ENCODE measurements at regions not wholly inside any gene's neighbourhood (a gene's known extent, or its start where the extent isn't known, plus 50 kb on each side); places are given as distances from the start of the nearest gene placed in this dataset.

GRCh38 chr2:120904379-120904778 lies 168.7 kb downstream of the GLI2 start:
- no peak for DNase-seq

GRCh38 chr2:120904830-120905234 lies 169.2 kb downstream of the GLI2 start:
- DNase-seq = peak; percentile 80

DNA sequence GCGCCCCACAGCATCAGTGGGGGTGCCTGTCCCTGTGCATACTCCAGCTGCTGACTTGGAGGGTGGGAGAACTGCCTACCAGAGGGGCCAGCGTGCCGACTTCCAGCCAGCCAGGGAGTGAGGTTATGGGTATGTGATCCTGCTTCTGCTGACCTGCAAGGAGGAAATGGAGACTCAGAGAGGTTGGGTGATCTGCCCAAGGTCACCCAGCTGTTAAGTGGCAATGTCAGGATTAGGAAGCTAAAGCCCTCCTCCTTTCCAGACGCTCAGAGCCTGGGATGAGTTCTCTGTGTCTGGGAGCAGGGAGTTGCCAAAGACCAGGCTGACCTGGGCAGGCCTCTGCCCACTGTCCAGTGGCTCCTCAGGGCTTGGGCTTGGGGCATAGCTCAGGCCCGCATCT lies 169.6 kb downstream of the GLI2 start:
- DNase-seq = no peak

- DNase-seq = no peak
These were observed 170.3 kb downstream of the GLI2 start for GRCh38 chr2:120905824-120906571.

GRCh38 chr2:120906914-120907313 lies 171.2 kb downstream of the GLI2 start:
- no peak for DNase-seq

DNA sequence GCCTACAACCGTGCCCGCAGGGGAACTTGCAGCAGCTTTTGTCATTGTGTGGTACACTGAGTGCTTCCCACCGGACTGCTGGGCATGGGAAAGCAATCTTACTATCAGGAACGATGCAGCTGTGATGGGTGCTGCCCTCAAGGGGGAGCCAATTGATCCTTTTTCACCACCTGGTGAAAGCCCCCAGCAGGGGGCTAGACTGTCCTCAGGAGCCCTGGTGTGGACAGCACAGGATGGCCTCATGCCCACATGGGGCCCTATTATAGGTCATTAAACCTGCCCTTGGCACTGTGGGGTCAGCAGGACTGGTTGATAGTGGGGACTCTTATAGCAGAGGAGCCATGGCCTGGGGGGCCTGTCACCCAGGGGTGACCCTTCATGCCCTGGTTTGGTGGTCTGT lies 172.2 kb downstream of the GLI2 start:
- no peak for DNase-seq

DNA sequence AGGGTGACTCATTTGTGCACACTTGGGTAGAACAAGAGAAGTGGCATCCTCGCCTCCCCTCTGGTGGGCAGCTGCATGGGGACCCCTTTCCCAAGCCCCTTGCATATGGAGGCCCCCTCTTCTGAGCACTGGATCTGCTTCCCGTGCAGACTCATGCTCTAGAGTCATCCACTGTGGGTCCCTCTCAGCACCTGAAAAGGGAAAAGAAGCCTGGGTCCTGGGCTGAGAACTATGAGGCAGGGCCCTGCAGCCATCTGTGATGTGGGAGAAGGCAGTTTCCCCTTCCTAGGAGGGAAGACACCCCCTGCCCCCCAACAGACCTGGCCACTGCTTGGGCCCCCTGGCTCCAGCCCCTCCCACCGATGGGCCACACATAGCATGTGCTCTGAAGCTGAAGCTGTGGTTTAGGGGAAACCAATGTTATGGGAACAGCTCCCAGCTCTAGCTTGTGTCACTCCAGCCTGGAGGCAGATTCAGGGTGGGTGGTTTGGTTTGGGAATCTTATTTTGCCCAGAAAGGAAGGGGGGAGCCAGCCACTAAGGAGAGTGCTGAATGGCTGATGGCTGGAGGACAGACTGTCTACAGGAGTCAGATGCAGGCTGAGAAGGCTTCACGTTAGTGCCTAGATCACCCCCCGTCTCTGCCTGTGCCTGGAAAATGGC lies 172.8 kb downstream of the GLI2 start:
- DNase-seq = no peak

GRCh38 chr2:120909102-120909501 lies 173.4 kb downstream of the GLI2 start:
- DNase-seq = no peak

DNA sequence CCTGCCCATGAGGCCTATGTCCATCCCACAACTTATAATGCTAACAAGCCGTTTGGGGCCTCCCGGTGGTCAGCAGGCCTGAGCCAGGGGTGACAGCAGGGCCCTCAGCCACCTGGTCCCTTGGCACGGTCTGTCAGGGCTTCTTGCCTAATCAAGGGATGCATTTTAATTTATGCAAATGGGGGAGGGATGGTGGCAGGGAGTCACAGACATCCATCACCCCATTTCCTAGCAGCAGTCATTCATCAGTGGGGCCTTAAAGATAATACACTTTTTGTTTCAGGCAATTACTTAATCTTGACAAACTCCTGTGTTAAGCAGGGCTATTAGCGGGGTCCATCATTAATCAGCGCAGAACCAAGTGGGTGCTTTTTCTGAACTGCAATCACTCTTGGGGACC lies 174.5 kb downstream of the GLI2 start:
- DNase-seq = no peak

DNA sequence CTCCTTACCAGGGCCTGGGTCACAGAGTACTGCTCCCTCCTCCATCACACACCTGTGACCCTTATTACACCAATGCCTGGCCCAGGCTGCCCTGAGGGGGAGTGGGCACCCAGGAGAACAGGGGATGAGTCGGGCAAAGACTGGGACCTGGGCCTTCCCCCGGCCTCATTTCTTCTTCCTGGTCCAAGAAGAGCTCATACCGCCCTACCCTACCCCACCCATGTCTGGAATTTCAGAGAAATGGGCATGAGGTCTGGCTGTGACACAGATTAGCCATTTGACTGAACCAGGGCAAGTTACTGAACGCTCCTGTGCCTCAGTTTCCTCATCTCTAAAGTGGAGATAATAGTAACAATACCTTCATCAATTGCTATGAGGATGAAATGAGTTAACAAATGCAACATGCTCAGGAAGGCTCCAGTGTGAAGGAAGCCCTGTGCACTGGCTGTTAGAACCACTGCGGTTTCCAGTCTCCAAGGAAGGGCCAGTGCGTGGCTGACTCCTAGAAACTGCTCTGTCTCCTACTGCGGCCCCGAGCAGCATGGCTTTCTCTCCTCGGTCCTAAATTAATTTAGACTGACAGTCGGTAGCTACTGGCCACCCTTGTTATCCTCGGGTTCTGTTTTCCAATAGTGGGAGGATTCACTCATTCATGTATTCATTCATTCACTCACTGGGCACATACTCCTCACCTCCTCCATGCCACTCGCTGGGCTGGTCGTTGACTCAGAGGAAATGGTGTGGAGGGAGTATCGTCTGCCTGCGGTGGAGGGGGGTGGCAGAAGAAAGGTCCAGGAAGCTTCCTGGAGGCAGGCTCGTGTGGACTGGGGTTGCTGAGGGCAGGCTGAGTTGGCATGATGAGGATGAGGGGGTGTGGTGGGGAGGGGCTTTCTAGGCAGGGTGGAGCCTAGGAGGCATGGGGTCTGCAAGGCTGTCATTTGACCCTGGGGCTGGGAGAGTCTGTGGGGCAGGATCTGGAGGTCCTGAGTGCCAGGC lies 175.6 kb downstream of the GLI2 start:
- DNase-seq = no peak

DNA sequence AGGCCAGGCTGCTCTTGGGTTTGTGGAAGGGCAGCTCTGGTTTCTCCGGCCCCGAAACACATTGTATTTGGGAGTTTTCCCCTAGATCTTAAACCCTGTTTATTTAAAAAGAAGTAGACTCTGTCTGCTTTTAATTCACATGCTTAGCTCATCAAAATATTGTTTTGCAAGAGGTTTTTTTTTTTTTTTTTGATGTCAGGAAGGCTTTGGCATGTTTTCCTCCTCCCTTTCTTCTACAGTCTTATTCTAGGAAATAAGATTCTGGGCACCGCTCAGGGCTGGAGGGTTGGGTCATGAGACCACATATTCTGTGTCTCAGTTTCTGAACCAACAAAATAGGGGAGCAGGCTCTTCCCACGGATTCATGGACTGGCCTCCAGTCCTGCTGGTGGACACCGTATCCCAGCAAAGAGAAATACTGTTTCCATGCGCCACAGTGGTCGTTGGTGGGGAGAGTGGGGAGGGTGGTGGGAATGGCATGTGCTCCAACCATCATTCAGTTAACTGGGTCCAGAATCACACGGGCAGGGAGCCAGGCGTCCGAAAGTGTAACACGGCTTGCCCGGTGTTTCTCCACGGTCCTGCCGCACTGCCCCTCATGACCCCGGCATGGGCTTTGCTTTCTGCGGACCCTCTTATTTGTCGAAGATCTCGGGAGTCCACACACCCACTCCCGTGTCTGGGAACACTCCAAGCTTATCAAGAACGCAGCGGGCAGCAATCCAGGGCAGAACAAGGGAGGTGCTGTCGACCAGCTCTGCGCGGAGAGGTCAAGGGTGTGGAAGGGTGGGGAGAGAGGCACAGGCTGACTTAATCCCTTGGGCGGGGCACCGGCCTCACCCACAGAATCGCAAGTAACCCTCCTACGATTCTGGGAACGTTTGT lies 176.7 kb downstream of the GLI2 start:
- no peak for DNase-seq

- DNase-seq = no peak
These were observed 178.5 kb downstream of the GLI2 start for GRCh38 chr2:120913972-120914838.

DNA sequence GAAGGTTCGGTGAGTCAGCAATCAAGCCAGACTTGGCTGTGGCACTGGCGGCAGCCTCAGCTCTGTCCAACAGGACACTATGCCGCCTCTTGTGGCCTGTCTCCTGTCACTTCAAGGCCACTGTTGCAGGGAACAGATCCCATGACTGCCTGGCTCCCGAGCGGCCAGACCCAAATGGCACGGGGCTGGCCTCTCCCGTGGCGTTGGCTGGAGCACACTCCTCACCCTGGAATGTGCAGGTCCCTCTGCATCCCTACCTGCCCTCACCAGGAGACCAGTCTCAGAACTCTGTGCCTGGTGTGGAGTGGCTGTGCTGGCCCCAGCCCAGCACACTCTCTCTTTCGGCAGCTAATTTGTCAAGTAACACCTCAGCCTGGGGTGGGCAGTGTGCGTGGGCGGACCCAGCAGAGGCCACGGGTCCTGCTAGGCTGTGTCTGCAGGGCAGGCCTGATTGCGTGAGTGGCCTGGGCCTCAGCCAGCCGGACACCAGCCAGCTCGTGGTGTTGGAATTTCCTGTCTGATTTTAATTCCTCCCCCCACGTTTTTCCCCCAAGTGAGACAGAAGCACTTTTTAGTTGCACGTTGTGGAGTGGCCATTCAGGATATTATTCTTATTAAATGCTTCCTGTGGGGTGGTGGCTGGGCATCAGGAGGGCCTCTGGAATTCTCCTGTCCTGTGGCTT lies 179.3 kb downstream of the GLI2 start:
- peak; percentile 77 for DNase-seq

GRCh38 chr2:120915670-120916069 lies 180.0 kb downstream of the GLI2 start:
- DNase-seq = no peak

GRCh38 chr2:120916446-120916845 lies 180.8 kb downstream of the GLI2 start:
- no peak for DNase-seq

DNA sequence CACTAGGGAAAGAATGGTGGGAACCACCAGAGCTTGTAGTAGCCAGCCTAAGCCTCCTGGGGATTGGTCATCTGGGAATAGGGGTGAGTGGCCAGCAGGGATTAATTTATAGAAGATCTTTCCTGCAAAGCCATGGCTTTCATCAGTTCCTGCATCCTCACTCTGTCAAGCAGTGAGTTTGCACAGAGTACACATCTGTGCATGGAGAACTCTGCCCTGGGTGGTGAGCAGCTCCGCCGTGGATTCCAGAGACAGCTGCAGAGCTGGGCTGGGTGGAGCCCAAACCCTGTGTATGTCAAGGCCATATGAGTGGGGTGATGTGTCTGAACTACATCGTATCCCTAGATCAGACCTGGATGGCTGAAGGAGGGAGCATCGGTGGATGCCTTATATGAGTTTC lies 182.2 kb downstream of the GLI2 start:
- DNase-seq = no peak

GRCh38 chr2:120919216-120919615 lies 183.5 kb downstream of the GLI2 start:
- DNase-seq = no peak

DNA sequence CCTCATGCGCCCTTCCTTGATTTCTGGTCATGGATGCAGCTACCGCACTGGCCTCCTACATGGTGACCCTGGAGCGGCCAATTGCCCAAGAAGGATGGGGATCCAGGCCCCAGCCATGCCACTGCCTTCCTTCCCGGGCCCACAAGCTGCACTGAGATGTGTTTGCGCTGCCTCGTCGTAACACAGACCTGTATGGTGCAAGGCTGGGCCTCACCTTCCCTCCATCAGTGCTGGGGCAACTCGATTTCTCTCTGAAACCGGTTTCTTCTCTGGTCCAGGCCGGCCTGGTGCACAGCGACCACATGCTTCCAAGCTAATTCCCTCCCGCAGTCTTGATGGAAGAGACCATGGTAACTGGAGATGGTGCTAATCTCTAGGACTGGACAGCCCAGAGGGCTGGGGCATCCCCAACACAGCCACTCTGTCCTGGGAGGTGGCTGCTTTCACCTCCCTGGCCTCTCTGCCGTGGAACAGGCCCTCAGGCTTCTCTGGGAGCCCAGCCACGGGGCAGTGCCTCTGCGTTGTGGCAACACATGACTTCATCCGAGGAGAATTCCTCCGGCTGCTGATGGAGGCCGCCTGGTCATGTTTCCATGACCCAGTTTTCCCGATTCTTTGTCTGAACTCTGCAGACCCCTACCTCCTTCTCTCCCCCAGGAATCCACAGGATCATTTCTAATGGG lies 184.2 kb downstream of the GLI2 start:
- peak; percentile 77 for DNase-seq

GRCh38 chr2:120920454-120921148 lies 184.9 kb downstream of the GLI2 start:
- no peak for DNase-seq
